ENCODE measurements at regions not wholly inside any gene's neighbourhood (a gene's known extent, or its start where the extent isn't known, plus 50 kb on each side); places are given as distances from the start of the nearest gene placed in this dataset.
A peak's percentile ranks its signal among the peaks of the same experiment; 100 is the strongest.

GRCh38 chr9:86767373-86767772, 179.9 kb downstream of the GAS1 start:
- intact Hi-C loops (cut with micrococcal nuclease), result no loop called here

More at GRCh38 chr9:86767373-86767772, 179.9 kb downstream of the GAS1 start:
- Histone ChIP-seq H2BK5ac (ENCODE audit: low read depth, low read length, poor library complexity, severe bottlenecking) (no peak overlapping the region), H3K9me1 (ENCODE audit: insufficient read depth, low read length) (peaks cover 12% of the 10 kb centered on the region), H3K56ac (ENCODE audit: extremely low read depth, insufficient read depth, low read length) (no peak overlapping the region), H3K4me1 (ENCODE audit: control insufficient read depth, insufficient read depth, low read length) (peaks cover 4% of the 10 kb centered on the region; the same call in 1 of the 2 replicates), H2BK120ac (ENCODE audit: low read depth, low read length) (no peak overlapping the region), H3K9me3 (ENCODE audit: control insufficient read depth, insufficient read depth, low read length) (0 out of 2 replicates have a peak, but pooled peaks cover 2% of the 10 kb centered on the region), H3K79me1 (ENCODE audit: low read depth in 1 of 2, low read length in 2 of 2) (no peaks in the 10 kb centered on the region), H2AFZ (replicated peaks; ENCODE audit: low read length, poor library complexity) (no peak overlapping the region), H3K4me3 (ENCODE audit: insufficient read depth, low read depth, low read length) (no peak overlapping the region), H3K23ac (ENCODE audit: low read depth, low read length) (no peak overlapping the region), H3K14ac (replicated peaks; ENCODE audit: low read depth, low read length) (no peak overlapping the region), H4K91ac (ENCODE audit: insufficient read depth, low read depth, low read length) (no peak overlapping the region), H2AK5ac (ENCODE audit: low read depth, low read length) (no peak overlapping the region), H4K20me1 (ENCODE audit: insufficient read depth, low read length) (no peaks in the 10 kb centered on the region), H3K27ac (ENCODE audit: insufficient read depth, low read length) (no peak overlapping the region), H3K36me3 (ENCODE audit: control insufficient read depth, insufficient read depth, low read length) (no peaks in the 10 kb centered on the region), H3K27me3 (ENCODE audit: control insufficient read depth, insufficient read depth, low read length) (no peaks in the 10 kb centered on the region), H3K18ac (ENCODE audit: low read depth, low read length) (peak overlapping the region; percentile 30; the same call in 1 of the 2 replicates), H2AK9ac (replicated peaks; ENCODE audit: low read depth, low read length, poor library complexity) (no peak overlapping the region), H3K9ac (ENCODE audit: low read depth, low read length) (no peak overlapping the region), H2BK20ac (ENCODE audit: low read depth, low read length) (no peak overlapping the region), H4K5ac (ENCODE audit: low read depth, low read length) (no peak overlapping the region), H3K4me2 (ENCODE audit: low read depth, low read length) (no peak overlapping the region; the same call in 1 of the 2 replicates), H4K8ac (ENCODE audit: low read depth in 2 of 2, low read length in 2 of 2) (no peak overlapping the region), H2BK15ac (ENCODE audit: low read depth, low read length) (no peak overlapping the region), H3K4ac (ENCODE audit: low read depth, low read length) (no peak overlapping the region)
- DNase-seq (no peak), ATAC-seq (ENCODE audit: low read depth) (peak; percentile 43)
- POLR2A ChIA-PET (ENCODE audit: unreplicated experiment), result no interaction called here
- no peak for TF ChIP-seq RFX5 (IDR thresholded peaks at IDR 0.05; ENCODE audit: low read depth, low read length)
- TF ChIP-seq SMC3 (IDR thresholded peaks at IDR 0.05; ENCODE audit: low read depth, low read length), result no peak
- TF ChIP-seq RAD21 (IDR thresholded peaks at IDR 0.05; ENCODE audit: low read length), result no peak
- no peak for TF ChIP-seq MXI1 (IDR thresholded peaks at IDR 0.05; ENCODE audit: borderline replicate concordance, low read depth, low read length)
- no peak for TF ChIP-seq MAZ (IDR thresholded peaks at IDR 0.05; ENCODE audit: borderline replicate concordance, low read depth, low read length)
- TF ChIP-seq NFE2L2 (IDR thresholded peaks at IDR 0.05; ENCODE audit: low read depth, low read length), result no peak
- no peak for TF ChIP-seq USF2 (IDR thresholded peaks at IDR 0.05; ENCODE audit: low read depth, low read length)
- no peak for TF ChIP-seq CHD1 (IDR thresholded peaks at IDR 0.05; ENCODE audit: low read depth, low read length)
- no peak for TF ChIP-seq CEBPB (IDR thresholded peaks at IDR 0.05; ENCODE audit: low read depth, low read length)
- TF ChIP-seq FOS (IDR thresholded peaks at IDR 0.05; ENCODE audit: low read depth, low read length), result no peak
- TF ChIP-seq BHLHE40 (IDR thresholded peaks at IDR 0.05; ENCODE audit: low read depth, low read length), result no peak
- TF ChIP-seq RCOR1 (IDR thresholded peaks at IDR 0.05; ENCODE audit: insufficient replicate concordance, low read length), result no peak
- no peak for TF ChIP-seq MAFK (IDR thresholded peaks at IDR 0.05; ENCODE audit: low read depth, low read length)
- no peak for TF ChIP-seq CTCF (conservative IDR thresholded peaks at IDR 0.05; ENCODE audit: low read depth, low read length)
- no peak for TF ChIP-seq ELK1 (IDR thresholded peaks at IDR 0.05; ENCODE audit: borderline replicate concordance, low read depth, low read length)
- CTCF ChIA-PET, result no interaction called here
- in situ Hi-C loops (cut with MboI; ENCODE audit: low sequenced_read_pairs), result no loop called here
- BruUV-seq (replicated peaks), result no TSS peak
- WGBS, 2 experiments (ENCODE audit: extremely low coverage in 2 of 2, insufficient read length in 1 of 2), result 43% methylated on average over 1 of the region's 4 CpGs; no CpG with 5 or more reads in 1 of the 2 experiments
- dilution Hi-C loops (cut with HindIII; ENCODE audit: low sequenced_read_pairs, unreplicated experiment), result no loop called here
